GM12873 (cell line): ENCODE measurements at regions not wholly inside any gene's neighbourhood (a gene's known extent, or its start where the extent isn't known, plus 50 kb on each side); places are given as distances from the start of the nearest gene placed in this dataset.

Source experiments
- CTCF ChIP-seq: IDR thresholded peaks from 2 replicates; pipeline ENCODE4 v1.5.1; 2012; ENCODE audit warnings: low read depth, mild to moderate bottlenecking, moderate library complexity, low read length, control low read depth; ENCODE audit not compliant: insufficient read depth; ENCODE audit errors: missing control alignments

DNA sequence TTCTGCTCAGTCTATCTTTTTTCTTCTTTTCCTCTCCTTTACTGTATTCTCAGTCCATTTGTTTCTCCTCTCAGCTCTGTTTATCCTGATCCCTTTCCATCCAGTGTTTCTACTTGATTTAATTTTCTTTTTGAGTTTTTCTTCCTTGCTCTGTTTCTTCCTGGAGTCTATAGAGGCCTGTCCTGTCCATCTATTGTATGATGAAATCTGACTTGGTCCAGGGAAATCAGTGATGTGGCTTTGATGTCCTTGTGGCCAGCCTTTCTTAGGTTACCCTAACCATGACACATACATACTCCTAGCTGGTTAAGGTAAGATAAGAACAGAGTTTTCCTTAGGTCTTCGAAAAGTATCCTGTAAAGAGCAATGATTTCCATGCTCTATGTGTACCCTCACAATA lies 89.3 kb upstream of the LNX1 start:
- no peak for TF ChIP-seq CTCF

- no peak for TF ChIP-seq CTCF
Observed at GRCh38 chr4:53680168-53680567, 88.9 kb upstream of the LNX1 start.

DNA sequence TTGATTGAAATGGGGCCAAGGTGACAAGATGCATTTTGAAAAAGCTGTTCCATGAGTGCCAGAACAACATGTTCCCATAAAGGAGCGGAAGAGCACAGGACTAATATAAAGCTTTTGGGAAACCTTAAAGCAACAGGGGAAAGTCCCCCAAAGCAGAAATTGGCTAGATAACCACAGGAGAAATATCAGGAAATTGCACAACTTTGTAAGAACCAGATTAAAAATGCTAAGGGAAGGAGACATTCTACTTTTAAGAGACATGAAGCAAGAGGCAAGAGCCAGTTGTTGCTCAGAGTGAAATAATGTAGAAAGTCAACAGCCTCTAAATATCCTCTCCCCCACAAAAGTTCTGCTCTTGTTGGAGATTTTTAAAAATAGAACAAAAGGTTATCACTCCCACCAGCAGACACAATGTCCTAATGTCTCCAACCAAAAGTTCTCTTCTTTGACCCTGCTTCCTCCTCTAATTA lies 85.2 kb upstream of the LNX1 start:
- TF ChIP-seq CTCF: no peak

DNA sequence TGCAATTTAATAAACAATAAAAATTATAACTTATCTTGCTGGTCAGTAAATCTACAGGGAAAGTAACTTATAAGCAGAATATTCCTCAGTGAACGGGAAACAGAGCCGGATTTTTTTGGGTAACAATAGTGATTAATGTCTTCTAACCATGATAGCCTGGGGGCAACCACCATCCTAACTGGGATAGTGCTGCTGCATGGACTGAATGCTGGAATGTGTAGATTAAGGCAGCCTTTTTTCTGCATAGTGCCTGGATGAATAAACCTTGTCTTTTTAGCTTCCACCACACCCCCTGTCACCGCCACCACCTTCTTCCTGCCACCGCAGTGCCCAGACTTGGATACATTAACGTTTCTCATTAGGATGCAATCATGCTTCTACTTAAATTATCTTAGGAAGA lies 83.6 kb upstream of the LNX1 start:
- no peak for TF ChIP-seq CTCF

DNA sequence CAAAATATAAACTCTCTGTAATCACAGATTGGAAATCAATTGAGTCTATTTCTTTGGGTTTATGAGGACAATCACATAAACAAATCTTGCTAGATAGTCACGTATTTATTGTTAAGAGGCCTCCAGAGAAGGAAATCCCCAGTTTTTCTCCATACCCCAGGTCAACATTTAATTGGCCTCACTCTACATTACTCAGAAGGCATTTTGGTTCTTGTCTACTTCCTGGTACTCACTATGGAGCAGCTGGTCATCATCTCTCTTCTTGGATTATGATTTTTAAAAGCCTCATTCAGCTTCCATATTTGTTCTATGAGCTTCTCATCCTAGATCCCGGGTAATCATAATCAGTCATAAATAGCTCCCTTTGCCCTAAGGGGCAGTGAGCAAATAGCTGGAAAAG lies 81.6 kb upstream of the LNX1 start:
- no peak for TF ChIP-seq CTCF

DNA sequence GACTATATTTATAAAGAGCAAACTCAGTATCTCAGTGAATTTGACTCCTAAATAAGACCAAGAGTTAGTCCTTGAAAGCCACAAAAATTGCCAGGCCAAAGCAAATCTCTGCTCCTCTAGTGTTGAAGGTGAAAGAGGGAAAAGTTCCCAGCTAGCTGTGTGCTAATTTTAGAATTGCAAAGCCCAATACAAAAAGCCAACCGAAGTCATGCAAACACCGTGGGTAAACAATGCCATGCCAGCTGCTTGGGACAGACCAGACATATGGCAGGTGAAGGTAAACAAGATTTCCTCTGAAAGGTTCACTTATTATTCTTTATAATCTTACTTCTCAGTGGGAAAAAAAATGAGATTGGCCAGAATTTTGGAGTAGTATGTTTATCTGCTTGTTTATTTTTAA lies 80.5 kb upstream of the LNX1 start:
- no peak for TF ChIP-seq CTCF

DNA sequence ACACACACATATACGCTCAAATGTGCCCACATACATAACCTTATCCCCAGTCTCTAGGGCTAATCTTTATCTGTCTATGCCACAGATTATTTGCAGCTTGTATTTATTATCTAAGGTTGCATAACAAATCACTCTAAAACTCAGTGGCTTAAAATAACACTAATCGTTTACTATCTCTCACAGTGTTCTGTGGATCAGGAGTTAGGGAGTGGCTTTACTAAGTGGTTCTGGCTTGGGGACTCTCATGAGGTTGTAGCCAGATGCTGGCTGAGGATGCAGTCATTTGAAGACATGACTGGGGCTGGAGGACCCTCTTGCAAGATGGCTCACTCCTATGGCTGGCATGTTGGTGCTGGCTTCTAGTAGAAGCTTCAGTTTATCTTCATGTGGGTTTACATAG lies 68.5 kb upstream of the LNX1 start:
- no peak for TF ChIP-seq CTCF
